IPS DF 19.7 (cell line): ENCODE measurements at regions not wholly inside any gene's neighbourhood (a gene's known extent, or its start where the extent isn't known, plus 50 kb on each side); places are given as distances from the start of the nearest gene placed in this dataset.

ENCODE experiments used
- DNase-seq: peaks from one replicate; pipeline ENCODE4 v3.0.0-alpha.2; 2013; ENCODE audit warnings: low read depth, low spot score

DNA sequence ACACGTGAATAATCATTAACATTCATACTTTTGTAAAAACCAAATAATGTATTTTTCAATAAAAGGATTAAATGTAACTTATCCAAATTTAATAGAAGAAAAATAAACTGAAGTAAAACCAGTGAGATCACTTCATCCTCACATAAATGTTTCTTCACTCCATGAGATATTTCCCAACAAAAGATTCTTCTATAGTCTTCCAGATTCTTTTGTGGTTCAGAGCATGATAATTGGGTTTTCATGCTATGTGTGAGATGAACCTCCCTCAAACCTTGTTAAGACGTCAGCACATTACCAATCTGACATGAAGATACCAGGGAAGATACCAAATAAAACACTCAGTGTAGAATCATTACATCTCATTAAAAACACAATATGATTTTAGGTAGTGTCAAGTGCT lies 62.9 kb upstream of the OXGR1 start:
- DNase-seq = no peak

DNA sequence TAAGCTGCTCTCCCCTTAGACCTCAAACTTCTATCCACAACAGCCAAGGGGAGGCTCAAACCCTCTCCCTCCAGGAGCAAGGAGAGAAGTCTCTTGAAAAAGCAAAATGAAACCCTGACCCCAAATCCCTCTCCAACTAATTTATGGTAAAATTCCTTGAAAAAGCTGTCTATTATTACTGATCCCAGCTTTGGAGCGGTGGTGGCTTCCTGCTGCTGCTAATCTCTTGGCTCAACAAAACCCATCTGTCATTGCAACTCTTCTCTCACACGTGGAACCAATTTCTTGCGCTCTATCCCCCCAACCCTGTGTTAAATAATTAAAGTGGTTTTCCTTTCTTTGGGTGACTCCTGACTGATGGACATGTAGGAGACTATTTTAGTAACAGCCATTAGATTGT lies 64.1 kb upstream of the OXGR1 start:
- DNase-seq = no peak

DNA sequence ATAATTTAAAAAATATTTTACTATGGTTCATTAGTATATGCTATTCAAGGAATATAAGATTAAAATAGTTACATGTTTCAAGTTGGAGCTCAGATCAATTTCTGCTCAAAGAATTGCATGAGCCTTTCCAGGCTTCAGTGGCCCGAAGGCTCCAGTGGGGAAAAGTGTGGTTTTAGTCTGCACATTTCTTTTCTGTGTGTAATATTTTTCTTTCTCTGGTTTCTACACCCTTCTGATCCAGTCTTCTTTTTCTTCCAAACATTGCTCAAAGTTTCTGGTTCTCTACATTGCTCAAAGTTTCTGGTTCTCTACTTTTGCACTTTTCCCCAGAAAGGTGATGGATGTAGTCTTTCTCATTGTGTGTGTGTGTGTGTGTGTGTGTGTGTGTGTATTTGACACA lies 64.7 kb upstream of the OXGR1 start:
- no peak for DNase-seq

DNA sequence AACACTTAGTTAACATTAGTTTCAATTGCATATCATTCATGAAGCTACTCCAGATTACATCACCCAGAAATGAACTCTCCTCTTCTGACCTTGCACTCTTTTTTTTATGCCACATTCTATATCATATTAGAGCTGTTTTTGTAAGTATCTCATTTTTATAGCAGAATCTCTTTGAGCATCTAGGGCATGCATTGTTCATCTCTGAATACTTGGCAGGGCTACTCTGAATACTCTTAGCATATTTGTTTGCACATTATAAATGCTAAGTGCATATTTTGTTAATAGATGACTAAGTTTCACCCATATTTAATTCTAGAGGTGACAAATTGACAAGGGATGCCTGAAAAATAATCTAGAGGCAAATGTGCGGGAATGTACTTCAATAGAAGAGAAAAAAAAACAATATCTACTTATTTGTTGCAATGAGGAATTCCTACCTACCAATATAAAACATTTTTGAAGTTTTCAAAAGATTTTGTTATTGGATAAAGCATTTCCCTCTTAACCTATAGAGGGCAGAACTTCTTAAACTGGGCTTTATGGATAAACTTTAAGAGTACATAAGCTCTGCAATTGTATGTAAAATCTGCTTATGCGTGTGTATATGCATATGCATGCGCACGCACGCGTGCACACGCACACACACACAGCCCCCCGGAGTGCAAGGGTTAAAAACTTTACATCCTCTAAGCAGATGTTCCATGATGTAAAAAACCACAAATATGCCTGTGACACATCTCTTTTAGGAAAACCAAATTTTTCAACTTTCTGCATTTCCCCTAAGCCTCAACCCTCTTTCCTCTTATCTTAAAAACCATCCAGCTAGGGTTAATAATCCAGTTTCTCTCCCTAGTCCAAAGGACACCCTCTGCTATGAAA lies 73.0 kb upstream of the OXGR1 start:
- no peak for DNase-seq

DNA sequence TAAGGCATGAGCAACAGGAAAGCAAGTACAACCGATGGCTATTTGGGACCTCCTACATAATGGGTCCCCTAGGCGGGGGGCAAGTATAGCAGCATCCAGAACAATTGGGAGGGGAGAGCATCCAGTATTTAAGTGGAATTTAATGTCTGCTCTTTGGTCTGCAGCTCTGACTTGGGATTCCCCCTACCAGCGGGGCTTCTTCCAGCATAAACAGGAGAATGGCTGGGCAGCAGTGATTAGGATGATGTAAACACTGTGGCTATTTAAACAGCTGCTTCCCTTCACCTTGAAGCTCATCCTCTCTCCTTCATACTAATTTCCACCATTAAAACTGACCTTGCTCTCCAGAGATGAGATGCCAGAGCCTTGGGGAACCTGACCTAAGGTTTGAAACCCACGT lies 73.9 kb upstream of the OXGR1 start:
- no peak for DNase-seq

DNA sequence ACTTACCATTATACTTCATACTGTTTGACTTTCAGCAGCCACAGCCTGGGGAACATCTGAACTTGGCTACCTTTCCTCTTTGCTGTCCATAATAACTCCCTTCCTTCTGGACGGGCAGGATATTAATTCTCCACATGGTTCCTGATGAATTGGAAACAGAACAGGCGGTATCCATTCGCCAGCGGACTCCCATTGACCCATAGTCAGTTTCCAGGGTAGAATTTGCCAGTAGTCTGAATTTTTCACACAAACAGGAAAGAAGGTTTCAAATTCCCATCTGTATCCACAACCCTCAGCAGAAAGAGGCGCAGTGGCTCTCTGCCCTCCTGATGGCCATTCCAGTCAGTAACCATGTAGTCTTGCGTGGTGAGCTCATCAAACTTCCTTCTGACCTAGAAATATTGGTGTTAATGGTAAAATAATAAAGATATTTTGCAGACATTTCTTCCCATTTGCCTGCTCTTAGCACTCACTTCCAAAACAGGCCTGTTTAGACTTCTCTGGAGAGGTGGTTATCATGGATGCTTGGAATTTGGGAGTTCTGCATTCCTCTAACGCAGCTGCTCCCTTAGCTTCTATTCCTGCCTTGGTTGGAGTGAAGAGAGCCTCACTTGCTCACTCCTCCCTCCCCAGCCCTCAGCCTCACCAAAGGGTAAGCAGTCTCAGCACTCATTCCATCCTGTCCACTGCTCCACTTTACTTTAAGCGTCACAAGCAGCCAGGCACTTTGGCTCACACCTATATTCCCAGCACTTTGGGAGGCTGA lies 75.0 kb upstream of the OXGR1 start:
- DNase-seq = no peak

DNA sequence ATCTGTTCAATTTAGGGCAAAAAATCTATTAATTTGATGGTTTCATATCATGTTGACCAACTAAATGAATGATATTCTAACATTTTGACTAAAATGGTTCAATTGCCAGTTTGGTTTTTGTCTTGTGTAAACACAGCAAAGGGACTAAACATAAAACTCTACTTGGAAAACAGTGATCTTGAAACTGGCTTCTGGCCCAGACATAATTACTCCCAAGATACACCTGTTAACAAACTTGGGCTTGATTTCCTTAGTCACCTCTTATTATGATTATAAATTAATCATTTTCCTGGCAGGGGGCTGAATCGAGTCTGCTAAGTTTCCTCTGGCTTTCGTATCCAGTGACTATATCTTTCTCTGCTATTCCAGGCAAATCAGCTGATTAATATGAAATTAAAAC lies 78.0 kb upstream of the OXGR1 start:
- no peak for DNase-seq

DNA sequence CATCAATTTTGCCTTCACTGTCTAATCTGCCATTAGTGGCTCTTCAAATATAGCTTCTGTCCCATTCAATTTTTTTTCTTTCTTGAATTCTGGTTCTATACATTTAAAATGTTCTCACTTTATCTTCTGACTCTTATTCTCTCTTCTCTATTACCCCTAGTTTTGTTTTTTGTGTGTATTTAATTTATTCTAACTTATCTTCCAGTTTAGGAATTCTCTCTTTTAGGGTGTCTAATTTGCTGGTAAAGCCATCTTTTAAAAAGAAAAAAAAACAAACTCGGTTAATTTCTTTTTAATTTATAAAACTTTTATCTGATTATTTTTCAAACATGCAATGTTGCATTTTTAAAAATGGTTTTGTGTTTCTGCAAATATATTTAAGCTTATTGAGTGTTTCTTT lies 80.3 kb upstream of the OXGR1 start:
- no peak for DNase-seq

DNA sequence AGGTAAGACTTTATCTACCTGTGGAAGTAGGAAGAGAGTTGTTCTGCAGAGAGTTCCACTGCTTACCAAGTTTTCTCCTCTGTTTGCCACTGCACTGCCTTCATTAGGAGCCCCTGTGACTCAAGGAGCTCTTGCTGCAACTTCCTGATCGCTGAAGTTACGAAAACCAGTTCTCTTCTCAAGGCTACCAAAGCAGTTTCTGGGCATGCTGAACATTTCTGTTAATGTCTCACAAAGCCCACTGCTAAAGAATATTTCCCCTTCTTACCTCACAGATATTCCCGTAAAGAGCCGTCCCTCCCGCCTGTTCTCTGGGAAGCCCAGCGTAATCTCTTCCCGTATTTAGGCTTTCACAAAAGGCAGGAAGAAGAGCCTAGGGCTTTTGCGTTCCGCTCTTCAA lies 82.6 kb upstream of the OXGR1 start:
- DNase-seq = no peak

DNA sequence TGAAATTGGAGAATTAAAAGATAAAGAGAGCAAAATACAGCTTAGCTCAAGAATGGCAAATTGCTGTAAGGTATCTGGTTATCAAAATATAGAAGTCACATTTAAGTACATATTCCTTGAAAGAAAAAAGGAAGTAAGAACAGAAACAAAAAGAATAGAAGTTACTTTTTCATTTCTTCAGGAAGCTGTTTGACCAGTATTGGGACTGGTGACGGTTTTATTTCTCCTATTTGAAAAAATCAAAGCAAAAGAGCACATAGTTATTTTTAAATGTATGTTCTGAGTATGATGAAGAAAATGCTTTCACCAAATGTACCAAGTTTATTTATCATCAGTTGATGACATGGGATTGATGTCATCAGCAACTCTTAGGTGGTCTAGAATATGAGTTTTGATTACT lies 83.1 kb upstream of the OXGR1 start:
- DNase-seq = no peak

DNA sequence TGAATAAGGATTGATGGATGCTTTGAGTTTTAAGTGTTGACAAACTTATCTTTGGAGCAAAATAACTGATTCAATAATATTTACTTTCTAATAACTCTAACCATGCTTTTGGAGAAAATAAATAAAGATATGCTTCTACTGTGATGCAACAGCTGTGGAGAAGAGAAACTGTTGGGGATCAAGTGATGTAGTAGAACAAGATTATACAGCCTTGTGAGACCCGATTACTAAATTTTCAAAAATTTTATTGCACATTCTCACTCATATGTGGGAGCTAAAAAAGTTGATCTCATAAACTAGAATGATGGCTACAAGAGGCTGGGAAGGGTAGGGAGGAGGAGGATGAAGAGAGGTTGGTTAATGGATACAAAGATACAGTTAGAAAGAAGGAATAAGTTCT lies 85.5 kb upstream of the OXGR1 start:
- DNase-seq = no peak

DNA sequence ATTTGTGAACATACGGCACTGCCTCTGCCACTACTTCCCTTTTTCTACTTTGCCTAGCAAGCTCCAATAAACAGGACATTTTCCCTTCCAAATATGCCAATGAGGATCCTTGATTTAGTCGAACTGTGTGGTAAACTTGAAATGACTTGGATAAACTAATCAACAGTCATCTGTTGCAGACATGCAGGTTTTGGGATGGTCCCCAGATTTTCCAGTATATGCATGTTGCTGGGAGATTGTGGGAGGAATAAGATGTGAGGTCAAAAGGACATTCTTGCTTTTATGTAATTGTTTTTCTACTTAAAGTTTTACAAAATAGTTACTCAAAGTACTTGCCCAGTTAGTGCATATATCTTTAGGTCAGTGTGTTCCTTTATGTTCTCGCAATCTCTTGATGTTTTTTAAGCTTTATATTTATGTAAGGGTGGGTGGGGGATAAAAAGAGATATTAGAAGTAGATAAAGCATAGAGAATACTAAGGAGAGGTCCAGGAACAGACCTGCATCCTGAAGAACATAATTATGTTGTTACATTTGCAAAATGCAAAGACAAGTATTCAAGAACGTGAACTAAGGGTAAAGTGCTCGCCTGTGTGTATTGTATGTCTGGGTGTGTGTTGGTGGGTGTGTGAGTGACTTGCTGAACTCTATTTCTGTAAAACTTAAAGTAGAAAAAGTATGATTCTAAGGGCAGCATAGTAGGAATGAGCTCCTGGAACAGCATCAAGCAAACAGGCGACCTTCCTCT lies 88.4 kb upstream of the OXGR1 start:
- no peak for DNase-seq

DNA sequence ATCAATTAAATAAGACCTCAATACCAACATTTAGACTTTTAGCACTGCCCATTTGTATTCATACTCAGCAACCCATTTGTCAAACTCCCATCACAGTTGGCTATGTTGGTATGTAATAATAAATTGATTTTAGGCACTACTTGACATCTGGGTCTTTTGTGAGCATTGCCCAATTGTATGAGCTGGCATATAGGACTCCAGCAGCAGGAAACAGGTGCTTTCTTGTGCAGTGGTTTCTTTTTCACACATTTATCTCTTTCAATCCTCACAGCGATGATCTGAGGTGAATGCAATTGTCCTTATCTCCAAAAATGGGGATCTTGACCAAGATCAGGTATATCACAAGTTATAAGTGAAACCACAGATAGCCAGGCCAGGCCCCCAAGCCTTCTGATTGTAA lies 96.9 kb upstream of the OXGR1 start:
- no peak for DNase-seq

DNA sequence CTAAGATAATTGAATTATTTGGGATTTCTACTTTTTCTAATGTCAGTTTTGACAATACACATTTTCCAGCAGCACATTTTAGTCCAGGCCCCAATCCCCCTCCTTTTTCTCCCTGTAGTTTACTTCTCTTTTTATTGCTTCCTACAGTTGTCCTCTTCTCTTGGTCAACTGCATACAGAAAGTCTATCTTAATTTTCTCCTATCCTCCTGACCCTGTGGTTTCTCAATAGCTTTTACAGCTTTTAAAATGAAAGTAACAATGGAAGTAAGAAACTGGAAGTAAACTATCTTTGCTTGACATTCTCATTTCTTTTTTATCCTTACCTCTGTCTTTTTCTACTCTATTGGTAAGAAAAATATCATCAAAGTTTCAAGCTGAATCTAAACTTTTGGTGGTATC lies 106.5 kb upstream of the OXGR1 start:
- no peak for DNase-seq

DNA sequence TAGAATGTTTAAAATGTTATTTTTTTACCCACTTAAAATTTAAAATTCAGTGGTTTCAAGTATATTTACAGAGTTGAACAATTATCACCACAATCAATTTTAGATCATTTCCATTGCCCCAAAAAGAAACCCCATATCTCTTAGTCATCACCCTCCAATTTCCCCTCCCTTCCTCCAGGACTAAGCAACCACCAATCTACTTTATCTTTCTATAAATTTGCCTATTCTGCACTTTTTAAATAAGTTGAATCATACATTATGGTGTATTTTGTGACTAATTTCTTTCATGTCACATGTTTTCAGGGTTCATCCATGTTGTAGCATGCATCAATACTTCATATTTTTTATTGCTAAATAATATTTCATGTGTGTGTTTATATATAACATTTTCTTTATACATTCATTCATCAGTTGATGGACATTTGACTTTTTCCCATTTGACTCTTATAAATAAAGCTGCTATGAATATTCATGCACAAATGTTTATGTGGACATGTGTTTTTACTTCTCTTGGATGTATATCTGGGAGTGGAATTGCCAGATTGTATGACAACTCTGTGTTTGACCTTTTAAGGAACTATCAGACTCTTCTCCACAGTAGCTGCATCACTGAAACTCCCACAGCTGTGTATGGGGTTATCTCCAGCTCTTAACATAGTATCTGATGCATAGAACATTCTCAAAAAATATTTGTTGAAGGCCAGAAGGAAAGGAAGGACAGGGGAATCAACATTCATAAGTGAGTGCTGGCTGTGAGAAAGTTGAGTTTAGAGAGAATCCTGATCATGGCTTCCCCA lies 107.8 kb upstream of the OXGR1 start:
- no peak for DNase-seq

DNA sequence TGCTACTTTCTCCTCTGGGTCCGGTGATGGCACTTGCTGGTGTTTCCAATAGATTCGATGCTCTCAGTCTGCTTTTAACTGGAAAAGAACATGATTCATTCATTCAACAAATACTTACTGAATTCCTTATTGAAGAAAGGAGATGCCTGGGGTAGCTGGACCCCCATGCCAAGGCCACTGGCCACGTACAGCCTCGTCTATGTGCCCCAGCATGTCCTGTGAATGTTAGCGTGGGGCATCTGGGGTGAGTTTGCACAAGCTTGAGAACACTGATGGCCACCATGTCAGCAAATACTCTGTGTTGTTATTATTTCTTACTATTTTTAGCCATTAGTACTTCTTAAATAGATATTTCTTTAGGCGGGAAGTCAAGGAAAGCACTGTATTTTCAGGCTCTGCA lies 112.0 kb upstream of the OXGR1 start:
- no peak for DNase-seq

DNA sequence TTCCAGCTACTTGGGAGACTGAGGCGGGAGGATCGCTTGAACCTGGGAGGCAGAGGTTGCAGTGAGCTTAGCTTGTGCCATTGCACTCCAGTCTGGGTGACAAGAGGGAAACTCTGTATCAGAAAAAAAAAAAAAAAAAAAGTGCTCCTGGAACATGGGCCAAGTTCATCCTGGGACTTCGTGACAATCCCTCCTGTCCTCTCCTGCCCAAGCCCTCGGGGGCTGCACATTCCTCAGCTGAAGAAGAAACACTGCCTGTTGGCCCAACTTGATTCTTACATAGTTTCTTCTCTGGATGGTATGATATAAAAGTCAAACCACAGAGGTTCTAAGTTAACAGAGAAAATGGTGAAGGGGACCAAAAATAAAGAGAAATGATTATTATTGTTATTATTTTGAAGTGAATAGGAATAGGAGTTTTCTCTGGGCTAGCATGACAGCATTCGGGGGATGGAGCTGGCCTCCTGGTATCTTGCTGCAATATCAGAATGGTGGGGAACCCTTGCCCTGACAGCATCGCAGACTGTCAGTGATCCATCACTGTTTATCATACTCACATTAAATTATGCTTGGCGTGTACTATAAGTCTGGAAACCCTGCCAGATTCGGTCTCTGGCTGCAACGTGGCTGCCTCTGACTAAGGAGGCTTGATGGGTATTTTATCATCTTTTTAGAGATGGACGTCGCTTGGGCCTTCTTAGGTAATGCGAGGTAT lies 113.7 kb upstream of the OXGR1 start:
- no peak for DNase-seq

DNA sequence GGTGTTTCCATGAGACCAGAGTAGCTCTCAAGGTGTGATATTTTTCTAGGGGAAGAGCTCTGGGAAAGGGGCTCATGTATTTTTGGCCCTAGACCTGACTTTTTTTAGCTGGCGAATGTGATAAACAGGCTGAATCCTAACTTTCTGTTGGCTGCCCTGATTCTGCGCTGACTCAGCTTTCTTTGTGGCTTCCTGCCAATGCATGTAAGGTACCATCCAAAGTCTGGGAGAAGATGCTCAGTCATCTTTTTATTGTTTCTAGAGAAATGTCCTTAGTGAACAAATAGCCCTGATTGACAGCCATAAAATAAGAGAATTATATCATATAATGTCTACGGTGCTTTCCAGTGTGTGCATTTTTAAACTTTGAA lies 113.6 kb upstream of the MBNL2 start:
- no peak for DNase-seq

DNA sequence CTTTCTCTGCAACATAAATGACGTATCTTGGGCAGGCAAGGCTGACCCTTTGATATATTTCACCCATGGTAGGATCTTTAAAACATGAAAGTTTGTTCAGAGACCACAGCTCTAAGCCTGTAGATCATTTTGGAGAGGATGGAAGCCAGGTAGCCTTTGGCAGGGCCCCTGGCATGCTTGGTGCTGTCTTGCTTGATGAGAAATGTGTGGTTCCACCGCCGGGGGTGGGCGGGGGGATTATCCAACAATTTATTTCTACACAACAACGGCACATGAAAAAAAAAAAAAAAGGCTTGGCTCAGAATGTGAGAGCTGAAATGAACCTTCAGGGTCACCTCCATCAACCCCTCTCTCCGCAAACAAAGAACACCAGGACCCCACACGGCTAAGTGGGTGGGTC lies 112.9 kb upstream of the MBNL2 start:
- no peak for DNase-seq

DNA sequence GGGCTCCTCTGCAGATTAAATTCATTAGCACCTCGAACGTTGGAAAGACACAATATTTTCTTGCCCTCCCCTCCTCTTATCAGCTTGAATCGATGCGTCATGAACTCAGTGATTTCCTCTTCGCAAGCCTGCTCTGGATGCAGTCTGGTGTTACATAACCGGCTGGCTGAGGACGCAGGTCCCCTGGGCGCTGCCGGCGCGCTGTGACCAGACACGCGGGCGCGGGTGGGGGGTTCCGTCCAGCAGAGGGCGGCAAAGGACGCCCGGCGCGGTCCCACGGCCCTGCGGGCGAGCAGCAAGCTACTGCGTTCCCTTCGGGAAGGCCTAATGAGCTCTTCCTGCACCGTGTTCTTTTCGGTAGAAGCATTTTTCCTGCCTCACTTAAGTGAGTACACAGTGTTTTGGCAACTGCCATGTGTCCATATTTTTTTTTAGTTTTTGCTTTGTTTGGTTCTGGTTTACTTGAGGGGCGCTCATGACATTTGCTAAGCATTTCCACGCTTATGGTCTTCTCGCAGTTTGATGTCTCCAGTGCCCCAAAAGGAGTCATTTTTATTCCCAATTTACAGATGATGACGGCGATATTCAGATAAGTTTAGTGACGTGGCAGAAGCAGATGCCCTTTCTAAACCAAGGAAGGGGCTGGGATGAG lies 112.2 kb upstream of the MBNL2 start:
- no peak for DNase-seq

DNA sequence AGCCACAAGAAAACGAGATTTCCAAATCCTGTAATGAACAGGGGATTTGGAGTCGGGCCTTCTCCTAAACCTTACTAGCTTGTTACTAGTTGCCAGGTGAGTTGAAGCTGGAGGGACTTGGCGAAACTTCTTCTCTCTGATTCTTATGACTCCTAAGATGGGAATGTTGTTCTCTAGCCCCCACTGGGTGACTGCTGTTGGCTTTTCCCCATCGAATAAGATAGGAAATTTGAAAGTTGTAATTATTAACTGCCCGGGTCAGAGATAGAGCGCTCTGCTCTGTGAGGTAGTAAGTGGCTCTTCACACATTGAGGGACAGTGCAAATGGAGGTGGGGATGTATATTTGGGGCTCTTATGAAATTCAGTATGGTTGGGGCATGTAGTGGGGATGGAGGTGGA lies 111.2 kb upstream of the MBNL2 start:
- no peak for DNase-seq
